HG02759 (cell line): ENCODE measurements at regions not wholly inside any gene's neighbourhood (a gene's known extent, or its start where the extent isn't known, plus 50 kb on each side); places are given as distances from the start of the nearest gene placed in this dataset.

Source experiments
- ATAC-seq: cut with Tn5 transposase; IDR thresholded peaks from one replicate; pipeline ENCODE4 v1.9.1; 2021; ENCODE audit warnings: mild to moderate bottlenecking, moderate library complexity; ENCODE audit not compliant: unreplicated experiment

DNA sequence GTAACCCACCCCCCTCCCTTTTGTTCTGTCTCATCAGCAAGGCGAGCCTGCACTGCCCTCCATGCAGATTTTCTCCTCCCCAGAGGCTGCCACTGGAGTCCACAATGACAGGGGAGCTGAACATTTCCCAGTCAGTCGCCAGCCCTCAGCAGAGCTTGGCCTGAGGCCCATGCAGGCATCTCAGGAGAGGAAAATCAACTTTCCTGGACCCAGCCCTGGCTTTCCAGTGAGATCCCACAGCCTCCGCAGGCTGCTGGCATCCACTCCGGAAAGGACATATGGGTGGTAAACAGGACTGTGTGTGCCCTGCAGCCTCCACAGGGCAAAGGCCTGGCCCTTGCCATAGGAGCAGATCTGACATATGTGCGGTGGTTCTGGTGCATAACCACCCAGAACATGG lies 253.8 kb downstream of the TNS1 start:
- ATAC-seq = no peak

DNA sequence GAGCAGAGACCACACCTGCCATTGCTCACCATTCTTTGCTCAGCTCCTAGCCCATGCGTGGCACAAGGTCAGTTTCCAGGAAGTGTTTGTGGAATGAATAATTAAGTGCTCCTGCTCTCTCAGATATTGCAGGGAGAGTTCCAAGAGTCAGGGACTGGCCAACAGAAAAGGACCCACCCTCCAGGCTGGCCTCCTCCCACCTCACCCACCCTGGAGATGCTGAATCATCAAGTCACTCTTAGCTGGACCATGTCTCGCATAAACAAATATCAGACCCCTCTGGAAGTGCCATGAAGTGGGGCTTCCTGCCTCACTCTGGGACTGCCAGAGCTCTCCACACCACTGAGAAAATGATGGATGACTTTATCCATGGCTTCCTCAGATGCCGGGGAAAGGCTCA lies 256.0 kb downstream of the TNS1 start:
- no peak for ATAC-seq

DNA sequence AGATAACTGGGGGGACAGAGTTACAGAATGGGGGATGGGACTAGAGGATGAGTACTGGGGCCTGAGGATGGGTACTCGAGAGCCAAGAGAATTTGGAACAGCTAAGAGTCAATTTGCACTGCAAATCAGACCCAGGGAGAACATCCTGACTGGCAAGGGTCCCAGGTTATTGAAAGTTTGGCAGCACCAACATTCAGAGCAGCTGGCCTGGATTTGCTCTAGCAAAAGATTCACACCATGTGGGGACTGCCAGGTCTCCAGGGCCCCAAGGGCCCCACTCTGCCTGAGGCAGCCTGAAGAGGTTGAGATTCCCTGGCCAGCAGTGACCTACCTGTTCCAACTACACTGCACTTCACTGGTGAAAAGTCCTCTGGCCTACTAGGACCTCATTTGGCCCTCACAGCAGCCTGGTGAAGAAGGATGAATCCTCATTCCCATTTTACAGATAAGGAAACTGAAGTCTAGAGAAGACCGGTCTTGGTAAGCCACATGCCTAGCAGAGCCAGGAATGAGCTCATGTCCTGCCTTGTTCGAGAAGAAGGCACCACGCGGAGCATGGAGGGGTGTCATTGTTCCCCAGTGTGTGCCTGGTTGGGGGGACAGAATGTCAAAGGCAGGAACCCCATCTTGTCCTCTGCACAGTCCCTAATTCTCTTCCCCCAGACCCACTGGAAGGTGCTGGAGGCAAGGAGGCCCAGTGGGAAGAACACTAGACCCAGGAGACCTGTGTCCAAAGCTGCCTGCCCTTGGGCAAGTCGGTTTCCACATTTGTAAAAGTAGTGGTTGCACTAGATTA lies 258.6 kb downstream of the TNS1 start:
- no peak for ATAC-seq

DNA sequence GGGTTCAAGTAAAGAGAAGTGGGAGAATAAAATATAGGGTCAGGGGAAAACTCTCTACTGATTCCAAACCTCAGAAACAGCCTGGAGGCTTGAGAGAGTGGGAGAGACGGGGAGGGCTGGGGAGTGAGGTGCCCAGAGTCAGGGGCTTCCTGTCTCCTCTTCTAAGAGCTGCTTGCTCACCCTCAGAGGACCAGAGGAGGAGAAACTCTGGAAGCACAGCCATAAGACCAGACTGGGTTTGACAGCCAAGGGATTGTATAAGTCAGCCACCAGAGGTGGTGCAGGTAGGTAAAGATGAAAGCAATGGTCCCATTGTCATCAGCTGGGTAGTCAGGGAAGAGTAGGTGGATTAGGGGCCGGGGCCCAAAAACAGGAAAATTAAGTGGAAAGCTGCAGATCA lies 259.4 kb downstream of the TNS1 start:
- no peak for ATAC-seq

DNA sequence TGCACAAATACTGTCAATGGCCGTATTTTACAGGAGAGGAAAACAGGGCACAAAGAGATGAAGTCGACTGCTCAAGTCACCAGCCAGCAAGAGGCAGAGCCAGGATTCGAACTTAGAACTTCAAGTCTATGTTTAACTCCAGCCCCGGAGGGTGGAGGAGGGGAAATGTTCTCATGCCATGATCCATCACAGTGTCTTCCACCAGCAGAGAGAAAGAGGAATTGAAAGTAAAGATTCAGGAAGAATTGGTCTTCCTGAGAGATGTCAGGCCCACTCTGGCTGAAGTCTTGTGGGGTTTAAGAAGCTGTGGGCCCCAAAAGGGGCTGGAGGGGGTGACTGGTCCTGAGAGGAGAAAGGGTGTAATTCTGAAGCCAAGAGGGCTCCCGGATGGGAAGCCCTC lies 260.0 kb downstream of the TNS1 start:
- no peak for ATAC-seq

DNA sequence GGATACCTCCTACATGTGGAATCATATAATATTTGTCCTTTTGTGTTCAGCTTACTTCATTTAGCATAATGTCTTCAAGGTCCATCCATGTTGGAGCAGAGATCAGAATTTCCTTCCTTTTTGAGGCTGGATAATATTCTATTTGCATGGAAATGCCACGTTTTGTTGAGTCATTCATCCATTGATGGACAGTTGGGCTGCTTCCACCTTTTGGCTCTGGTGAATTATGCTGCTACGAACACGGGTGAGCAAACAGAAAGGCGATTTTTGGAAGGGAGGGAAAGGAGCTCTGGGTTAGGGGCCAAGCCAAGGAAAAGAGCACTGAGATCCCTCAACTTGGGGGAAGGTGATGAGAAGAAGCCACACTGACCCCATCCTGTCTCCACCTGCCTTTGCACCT lies 260.5 kb downstream of the TNS1 start:
- no peak for ATAC-seq

DNA sequence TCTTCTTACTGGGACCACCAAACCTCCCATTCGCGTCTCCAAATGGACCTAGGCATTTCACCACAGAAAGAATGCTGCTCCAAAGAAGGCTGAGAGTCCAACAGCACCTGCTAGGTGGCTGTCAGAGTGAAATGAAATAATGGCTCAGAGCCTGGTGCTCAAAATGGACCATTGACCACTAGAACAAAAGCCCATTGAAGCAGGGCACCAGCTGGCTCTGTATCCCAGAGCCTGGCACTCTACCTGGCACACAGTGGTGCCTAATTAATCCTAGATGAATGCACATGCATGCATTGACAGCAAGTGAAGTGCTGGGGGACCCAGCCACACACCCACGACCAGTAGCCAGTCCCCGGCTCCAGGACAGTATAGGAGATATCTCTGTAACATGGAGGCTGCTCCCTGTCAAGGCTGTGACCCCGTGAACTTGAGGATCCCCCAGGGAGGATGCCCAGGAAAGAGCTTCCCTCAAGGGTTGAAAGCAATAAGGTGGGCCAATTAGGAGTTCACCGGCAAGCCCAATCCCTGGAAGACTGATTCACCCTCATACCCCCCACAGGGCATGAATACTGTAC lies 261.3 kb downstream of the TNS1 start:
- ATAC-seq = no peak

DNA sequence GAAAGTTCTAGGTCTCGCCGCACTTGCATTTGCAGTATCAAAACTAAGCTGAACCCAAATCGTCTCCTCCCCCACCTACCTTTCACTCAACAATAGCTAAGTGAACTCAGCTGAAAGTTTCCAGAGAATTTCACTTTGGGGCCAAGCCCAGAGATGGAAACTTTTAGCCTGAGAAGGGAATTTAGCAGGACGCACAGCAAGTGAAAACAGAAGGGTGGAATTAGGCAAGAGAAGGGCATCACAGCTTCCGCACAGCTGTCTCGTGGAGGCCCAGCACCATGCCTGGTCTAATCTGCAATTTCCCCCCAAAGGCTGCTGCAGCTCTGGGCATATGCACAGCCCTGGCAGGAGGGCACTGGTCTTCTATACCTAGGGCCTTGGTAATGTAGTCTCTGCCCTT lies 262.0 kb downstream of the TNS1 start:
- ATAC-seq = no peak

DNA sequence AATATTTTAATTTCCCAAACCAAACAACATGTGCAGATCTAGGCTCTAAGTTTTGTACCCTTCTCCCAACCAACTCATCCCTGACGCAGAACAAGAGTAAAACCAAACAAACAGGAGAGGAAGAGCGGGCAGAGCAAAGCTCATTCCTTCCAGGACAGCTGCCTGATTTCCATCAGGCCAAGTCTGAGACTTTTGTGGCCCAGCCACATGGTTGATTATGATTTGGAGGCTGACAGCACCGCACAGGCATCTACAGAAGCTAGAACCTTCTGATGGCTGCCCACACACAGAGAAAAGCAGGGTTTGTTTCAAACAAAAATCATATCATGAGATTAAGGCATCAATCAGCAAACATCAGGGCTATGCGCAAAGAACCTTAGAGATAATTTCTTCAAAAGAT lies 262.6 kb downstream of the TNS1 start:
- ATAC-seq = no peak

DNA sequence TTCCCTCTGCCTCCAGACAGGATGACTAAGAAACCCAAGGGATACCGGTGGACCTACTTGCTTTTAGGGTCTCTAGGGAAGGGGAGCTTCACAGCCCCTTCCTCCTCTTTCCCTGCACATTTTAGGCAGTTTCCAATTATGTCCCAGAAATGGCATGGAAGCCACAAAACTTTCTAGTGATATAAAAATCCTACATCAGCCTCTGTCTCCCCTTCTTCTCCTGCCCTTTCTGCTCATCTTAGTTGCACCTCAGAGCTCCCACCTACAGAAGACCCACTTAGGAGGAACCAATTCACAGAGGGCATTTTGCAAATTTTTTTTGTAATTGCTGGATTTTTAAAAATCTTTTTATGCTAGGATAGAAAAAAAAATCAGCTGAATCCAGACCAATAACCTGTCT lies 263.1 kb downstream of the TNS1 start:
- ATAC-seq = no peak

DNA sequence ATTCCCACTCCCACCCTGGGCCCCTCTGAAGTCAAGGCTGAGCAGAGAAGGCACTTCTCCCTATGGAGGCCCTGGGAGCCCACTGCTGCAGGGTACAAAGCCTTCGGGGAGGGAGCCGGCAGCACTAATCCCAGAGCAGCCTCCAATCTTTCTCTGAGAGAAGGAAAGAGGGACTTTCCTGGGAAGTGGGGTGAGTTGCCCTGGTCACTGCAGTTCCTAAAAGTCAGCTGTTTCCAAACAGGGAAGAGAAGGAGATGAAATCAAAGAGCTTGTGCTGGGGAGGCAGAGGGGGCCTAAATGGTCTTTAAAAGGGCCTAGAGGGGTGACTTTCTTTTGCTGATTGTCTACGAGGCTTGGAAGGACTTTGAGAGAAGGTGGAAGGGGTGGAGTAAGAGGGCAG lies 264.7 kb downstream of the TNS1 start:
- no peak for ATAC-seq

DNA sequence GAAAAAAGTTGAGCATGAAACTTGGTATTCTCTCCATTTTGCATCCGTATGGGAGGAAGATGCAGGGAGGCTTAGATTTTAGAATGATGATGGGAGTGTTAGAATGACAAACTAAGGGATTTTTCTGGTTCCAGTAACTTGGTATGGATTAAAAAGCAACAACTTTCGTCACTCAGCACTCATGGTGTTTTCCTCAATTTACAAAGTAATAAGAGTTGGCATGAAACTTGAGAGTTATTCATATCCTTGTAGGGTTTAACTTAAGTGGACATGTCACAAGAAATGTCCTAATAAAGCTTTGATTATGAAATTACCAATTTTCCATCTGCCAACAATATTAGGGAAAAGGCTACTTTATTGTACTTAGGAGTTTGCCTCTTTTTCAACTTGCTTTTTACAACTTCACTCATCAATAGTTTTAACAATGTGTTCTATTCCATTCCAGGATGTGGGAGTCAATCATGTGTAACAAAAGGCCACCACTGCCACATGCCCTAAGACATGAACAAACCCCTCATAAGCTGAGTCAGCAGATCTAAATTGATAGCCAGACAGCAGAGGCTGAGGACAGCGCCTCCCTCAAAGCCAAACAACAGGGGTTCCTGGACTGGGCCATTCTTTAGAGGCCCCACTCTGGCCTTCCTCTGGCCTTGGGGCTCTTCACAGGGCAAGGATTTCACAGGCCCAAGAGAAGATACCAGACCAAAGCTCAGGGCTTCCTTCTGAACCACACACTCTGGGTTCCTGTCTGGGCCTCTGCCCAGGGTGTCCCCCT lies 265.8 kb downstream of the TNS1 start:
- ATAC-seq = no peak

DNA sequence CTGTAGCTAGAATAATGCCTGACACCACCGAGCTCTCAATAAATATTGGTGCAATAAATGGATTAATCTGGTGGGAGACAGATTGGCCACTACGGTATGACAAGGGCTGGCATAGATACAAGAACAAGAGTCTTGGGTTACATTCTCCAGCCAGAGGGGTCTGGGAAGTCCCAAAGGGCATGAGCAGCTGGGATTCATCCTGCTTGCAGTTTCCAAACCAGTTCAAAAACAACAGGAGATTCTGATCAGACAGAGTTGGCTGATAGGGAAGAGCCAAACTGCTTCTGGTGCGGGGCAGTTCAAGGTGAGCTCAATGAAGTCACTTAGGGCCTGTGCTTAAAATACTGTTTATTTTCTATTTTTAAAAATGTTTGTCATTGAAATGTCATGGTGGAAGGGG lies 266.9 kb downstream of the TNS1 start:
- no peak for ATAC-seq

DNA sequence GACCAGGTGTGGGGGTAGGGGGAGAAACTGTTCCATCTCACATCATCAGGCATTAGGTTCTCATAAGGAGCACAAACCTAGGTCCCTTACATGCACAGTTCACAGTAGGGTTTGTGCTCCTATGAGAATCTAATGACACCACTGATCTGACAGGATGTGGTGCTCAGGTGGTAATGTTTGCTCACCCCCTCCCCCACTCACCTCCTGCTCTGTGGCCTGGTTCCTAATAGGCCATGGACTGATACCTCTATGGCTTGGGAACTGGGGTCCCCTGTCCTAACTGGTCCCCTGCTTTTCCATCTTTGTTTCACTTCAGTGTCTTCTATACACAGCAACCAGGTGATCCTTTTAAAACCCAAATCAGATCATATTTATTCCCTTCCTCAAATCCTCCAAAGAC lies 267.8 kb downstream of the TNS1 start:
- no peak for ATAC-seq

DNA sequence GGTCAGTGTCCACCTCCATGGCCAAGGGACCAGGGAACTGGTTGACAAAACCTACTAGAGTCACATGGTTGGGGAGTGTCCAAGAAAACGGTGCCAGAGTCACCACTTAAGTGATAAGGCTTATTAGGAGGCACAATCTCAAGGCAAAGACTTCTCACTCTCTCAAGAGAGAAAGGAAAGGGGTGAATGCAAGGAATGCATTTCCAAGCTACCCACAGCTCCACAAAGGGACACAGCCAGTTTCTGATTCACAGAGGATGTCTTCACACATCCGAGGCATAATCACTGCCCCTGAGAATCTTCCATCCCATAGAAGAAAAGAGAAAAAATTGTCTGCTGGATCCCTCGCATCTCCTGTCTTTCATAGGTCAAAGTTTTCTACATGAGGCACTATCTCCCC lies 269.3 kb downstream of the TNS1 start:
- no peak for ATAC-seq

DNA sequence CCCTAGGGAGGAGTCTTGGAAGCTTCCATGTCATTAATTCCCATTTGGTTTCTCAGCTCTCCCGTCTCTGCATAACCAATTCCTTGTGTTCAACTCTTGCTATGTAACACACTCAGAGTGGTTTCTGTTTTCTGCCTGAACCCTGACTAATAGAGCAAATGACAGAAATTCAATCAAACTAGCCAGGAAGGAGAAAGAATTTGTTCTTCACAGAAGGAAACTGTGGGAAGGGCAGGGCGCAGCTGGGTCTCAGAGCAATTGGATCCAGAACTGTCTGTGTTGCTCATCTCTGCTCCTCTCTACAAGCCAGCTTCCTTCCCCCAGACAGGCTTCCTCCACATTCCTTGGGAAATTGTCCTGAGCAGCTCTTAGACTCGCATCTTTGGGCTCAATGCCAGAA lies 269.8 kb downstream of the TNS1 start:
- ATAC-seq = no peak

DNA sequence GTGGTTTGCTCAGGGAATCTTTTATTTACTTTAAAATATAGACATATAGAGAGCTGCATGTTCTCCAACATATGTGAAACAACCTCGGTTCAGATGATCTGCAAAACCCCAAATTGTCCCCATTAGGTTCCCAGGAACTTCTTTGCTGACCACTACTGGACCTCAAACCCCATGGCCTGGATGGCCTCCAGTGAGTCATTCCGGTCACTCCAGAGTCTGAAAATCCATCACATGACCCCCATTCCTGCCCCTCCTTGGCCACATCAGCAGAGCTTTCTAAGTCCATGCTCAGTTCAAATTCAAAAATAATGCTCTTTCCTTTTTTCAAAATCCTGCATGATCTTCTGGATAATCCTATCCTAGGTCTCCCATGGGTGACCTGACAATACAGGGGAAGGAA lies 271.0 kb downstream of the TNS1 start:
- no peak for ATAC-seq

DNA sequence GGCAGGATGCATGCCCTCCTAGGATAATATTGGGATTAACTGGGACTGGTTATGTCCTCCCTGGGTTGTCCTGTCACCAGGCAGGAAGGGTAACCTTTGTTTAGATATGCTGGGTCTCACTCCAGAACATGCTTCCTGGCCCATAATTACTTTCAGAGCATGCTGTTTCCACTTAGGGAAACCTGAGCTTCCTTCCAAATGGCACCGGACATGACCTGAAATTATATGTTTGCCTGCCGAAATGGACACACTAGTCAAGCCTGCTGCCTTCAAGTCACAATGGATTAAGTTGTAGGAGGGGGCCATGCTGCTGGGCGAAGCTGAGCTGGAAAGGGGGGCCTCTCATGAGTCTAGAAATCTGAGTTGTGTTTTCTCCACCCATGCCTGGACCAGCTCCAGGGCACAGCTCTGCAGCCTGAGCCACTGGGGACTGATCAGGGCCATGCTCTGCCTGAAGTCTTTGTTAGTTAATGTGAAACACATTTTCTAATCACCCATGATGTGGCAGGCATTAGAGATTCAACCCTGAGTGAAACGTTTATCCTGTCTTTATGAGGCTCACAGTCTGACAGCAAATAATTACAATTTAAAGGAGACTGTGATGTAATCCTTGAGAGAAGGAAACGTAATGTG lies 273.3 kb downstream of the TNS1 start:
- ATAC-seq = no peak

DNA sequence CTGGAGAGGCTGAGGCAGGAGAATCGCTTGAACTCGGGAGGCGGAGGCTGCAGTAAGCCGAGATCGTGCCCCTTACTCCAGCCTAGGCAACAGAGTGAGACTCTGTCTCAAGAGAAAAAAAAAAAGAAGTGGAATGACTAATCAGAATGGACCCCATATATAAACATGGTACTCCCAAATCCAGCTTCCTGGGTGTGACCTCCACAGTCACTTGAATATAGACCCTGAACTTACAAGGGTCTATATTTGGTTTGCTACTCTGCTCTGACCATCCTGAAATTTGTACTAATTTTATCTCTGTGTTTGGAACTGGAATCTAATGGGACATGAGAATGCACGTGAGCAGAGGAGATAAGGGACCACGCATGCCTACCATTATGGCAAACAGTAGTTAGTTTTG lies 275.0 kb downstream of the TNS1 start:
- no peak for ATAC-seq

DNA sequence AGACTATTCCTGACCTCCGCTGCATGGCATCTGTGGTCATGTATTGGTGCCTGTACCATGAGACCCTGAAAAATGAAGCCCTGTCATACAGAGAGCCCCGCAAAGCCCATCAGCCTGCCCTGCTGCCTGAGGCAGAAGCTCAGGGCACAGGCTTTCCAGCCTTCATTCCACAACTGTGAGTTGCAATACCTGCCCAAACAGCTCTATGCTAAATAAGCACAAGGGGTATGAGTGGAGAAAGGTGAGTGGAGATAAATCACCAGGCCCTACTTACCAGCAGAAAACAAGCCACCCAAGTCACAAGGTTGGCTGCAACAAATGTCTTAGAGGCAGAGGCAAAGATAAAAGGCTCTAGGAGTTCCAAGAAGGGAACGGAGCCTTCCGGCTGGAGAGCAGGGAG lies 277.4 kb downstream of the TNS1 start:
- ATAC-seq = no peak

DNA sequence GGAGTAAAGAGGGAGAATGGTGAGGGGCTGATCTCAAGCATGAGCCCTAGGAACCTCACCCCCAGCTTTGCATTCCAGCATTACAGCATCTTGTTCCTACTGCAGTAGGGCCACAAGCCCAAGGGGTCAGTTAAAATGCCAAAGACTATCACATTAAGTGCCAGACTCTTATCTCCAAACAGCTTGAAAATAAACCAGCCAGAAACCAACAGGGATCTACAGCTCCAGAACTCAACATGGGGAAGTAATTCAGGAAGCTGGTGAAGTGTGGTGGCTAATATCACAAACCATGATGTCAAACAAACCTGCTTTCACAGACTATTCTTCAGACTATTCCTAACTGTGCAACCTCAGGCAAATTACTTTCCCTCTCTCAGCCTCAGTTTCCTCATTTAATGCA lies 278.3 kb downstream of the TNS1 start:
- ATAC-seq = no peak

DNA sequence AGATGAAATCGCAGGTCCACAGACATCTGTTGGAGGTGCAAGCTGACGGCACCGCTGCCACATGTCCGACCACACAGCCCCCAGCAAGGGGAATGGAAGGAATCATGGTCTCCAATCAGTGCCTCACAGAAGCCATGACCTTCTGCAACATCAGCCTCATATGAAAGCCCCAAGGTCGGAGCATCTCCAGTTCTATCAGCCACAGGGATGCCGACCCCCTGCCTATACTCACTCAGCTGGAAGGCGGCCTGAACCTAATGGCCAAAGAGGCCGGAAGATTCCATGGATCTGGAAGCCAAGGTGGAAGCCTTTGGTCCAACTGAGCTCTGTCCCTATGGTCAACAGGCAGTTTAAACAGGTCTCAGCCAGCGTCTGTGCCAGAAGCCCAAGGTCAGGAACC lies 278.8 kb downstream of the TNS1 start:
- no peak for ATAC-seq
